Body of pancreas (tissue), 4 donors: ENCODE measurements at regions not wholly inside any gene's neighbourhood (a gene's known extent, or its start where the extent isn't known, plus 50 kb on each side); places are given as distances from the start of the nearest gene placed in this dataset.

Experiments used
- ATAC-seq: fragments of 150-250 bp; one replicate; pipeline ENCODE4 v1.9.1; 2016
- DNase-seq, 4 donors: peaks; one replicate each; pipeline ENCODE4 v3.0.0-alpha.2; 2019
- H3K27ac ChIP-seq, 4 donors: fragments of 200-600 bp; sonication (generic); 1 replicate in 3 of 4; 2 replicates in 1 of 4; pipeline versions ENCODE4 v1.5.1 to v1.6.1; 2016 to 2019; ENCODE audit warnings: mild to moderate bottlenecking in 1 of 4, mixed read lengths in 1 of 4, moderate library complexity in 1 of 4
- H3K27me3 ChIP-seq, 2 donors: fragments of 200-600 bp; sonication (generic); one replicate each; pipeline ENCODE4 v1.6.0; 2016; ENCODE audit warnings: mild to moderate bottlenecking in 1 of 2
- H3K36me3 ChIP-seq, 2 donors: fragments of 200-600 bp; sonication (generic); replicated peaks in 1 of 2; 2 replicates each; pipeline ENCODE4 v1.5.1; 2016; ENCODE audit warnings: low read depth in 2 of 2; ENCODE audit not compliant: insufficient read depth in 1 of 2
- H3K4me1 ChIP-seq: fragments of 200-600 bp; sonication (generic); one replicate; pipeline ENCODE4 v1.6.0; 2016
- H3K4me3 ChIP-seq, 2 donors: fragments of 200-600 bp; sonication (generic); 1 replicate in 1 of 2; 2 replicates in 1 of 2; pipeline ENCODE4 v1.5.1; 2016 to 2019
- H3K9me3 ChIP-seq, 3 donors: fragments of 200-600 bp; sonication (generic); 1 replicate in 2 of 3; 2 replicates in 1 of 3; pipeline ENCODE4 v1.5.1; 2016
- POLR2A ChIP-seq, 3 donors: fragments of 450-650 bp; IDR thresholded peaks; one replicate each; pipeline ENCODE4 v1.6.1; 2016; ENCODE audit warnings: antibody characterized with exemption in 3 of 3, mild to moderate bottlenecking in 2 of 3
- WGBS, 2 donors: methylation state at CpG; one replicate each; pipeline ENCODE4 v1.1.5; 2017; 5-methylcytosine and 5-hydroxymethylcytosine counted together
- intact Hi-C: fragments of 100-400 bp; cut with DNase I; formaldehyde crosslinking; loops from one replicate; pipeline ENCODE4 v1.15.1; 2023
- TF ChIP-seq, protein P1 (sequence below), 7 experiments: fragments of 450-650 bp in 4 of 7; fragments of 200-600 bp in 3 of 7; sonication (generic) in 3 of 7; IDR thresholded peaks; one replicate each; pipeline ENCODE4 v1.5.1; 2016 to 2019; ENCODE audit warnings: antibody characterized with exemption in 7 of 7

DNA sequence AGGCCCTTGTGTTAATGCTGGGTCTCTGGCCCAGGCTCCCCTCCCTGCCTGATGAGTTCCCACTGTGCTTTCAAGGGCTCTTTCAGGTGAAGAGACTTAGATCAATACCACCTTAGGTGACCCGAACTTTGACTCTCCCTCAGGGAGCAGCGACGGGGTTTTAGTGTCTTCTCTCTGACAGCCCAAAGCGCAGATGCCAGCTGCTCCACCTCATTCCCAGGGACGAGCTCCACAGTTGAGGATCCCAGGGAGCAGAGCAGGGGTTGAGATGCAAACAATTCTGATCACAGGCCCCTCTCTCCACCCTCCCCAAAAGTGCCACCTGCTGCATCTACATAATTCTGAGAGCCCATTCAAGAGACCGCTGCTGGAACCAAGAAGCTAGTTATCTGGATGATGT lies 265.1 kb downstream of the TJP1 start:
- no peaks in the 10 kb centered on the region for H3K27me3 ChIP-seq
- no peak for DNase-seq
- ATAC-seq = no peak
- intact Hi-C loops = no loop called here
- H3K27ac ChIP-seq = peak overlapping the region in 3 of 4 donors; percentile 11 to 36 (median 30)
- H3K4me1 ChIP-seq = peaks cover 17% of the 10 kb centered on the region
- H3K4me3 ChIP-seq = no peak overlapping the region
- no peaks in the 10 kb centered on the region for H3K9me3 ChIP-seq
- no peaks in the 10 kb centered on the region for H3K36me3 ChIP-seq
- TF ChIP-seq POLR2A (IDR thresholded peaks at IDR 0.05) = no peak
- TF ChIP-seq, protein P1, sequence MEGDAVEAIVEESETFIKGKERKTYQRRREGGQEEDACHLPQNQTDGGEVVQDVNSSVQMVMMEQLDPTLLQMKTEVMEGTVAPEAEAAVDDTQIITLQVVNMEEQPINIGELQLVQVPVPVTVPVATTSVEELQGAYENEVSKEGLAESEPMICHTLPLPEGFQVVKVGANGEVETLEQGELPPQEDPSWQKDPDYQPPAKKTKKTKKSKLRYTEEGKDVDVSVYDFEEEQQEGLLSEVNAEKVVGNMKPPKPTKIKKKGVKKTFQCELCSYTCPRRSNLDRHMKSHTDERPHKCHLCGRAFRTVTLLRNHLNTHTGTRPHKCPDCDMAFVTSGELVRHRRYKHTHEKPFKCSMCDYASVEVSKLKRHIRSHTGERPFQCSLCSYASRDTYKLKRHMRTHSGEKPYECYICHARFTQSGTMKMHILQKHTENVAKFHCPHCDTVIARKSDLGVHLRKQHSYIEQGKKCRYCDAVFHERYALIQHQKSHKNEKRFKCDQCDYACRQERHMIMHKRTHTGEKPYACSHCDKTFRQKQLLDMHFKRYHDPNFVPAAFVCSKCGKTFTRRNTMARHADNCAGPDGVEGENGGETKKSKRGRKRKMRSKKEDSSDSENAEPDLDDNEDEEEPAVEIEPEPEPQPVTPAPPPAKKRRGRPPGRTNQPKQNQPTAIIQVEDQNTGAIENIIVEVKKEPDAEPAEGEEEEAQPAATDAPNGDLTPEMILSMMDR (IDR thresholded peaks at IDR 0.05) = no peak
- WGBS, 2 donors = 68 to 70% methylated on average over 4 to 6 of the region's 6 CpGs

GRCh38 chr15:29556380-29556779 lies 265.9 kb downstream of the TJP1 start:
- DNase-seq (no peak), ATAC-seq (no peak)
- H3K4me3 ChIP-seq = no peak overlapping the region
- H3K4me1 ChIP-seq = peaks cover 17% of the 10 kb centered on the region
- intact Hi-C loops = no loop called here
- H3K36me3 ChIP-seq = no peaks in the 10 kb centered on the region
- H3K27me3 ChIP-seq = no peaks in the 10 kb centered on the region
- peak overlapping the region in 3 of 4 donors; percentile 11 to 36 (median 34) for H3K27ac ChIP-seq
- no peaks in the 10 kb centered on the region for H3K9me3 ChIP-seq
- TF ChIP-seq, protein P1 (IDR thresholded peaks at IDR 0.05) = no peak
- no peak for TF ChIP-seq POLR2A (IDR thresholded peaks at IDR 0.05)
- 47 to 52% methylated on average over 4 of the region's 4 CpGs for WGBS, 2 donors

DNA sequence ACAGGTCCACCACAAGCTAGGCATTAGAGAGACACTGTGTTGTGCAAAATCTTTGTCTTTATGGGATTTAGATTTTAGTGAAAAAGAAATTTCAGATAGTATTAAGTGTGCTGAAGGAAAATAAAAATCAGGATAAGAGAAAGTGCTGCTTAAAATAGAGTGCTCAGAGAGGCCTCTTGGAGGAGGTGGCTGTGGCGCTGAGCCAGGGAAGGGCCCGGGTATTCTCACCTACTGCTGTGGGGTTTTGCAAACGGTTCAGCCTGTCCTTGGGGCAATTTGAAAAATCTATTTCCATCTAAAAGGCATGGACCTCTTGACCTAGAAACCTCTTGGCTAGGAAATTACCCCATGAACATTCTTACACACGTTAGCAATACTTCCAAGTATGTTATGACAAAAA lies 267.7 kb downstream of the TJP1 start:
- no peaks in the 10 kb centered on the region for H3K9me3 ChIP-seq
- H3K27me3 ChIP-seq = no peaks in the 10 kb centered on the region
- no peaks in the 10 kb centered on the region for H3K36me3 ChIP-seq
- WGBS, 2 donors = 46 to 54% methylated on average over 4 of the region's 4 CpGs
- ATAC-seq = no peak
- H3K4me3 ChIP-seq = no peak overlapping the region
- intact Hi-C loops = no loop called here
- H3K27ac ChIP-seq = no peak overlapping the region
- H3K4me1 ChIP-seq = peaks cover 22% of the 10 kb centered on the region
- TF ChIP-seq, protein P1 (IDR thresholded peaks at IDR 0.05) = no peak
- no peak for TF ChIP-seq POLR2A (IDR thresholded peaks at IDR 0.05)
- no peak for DNase-seq

DNA sequence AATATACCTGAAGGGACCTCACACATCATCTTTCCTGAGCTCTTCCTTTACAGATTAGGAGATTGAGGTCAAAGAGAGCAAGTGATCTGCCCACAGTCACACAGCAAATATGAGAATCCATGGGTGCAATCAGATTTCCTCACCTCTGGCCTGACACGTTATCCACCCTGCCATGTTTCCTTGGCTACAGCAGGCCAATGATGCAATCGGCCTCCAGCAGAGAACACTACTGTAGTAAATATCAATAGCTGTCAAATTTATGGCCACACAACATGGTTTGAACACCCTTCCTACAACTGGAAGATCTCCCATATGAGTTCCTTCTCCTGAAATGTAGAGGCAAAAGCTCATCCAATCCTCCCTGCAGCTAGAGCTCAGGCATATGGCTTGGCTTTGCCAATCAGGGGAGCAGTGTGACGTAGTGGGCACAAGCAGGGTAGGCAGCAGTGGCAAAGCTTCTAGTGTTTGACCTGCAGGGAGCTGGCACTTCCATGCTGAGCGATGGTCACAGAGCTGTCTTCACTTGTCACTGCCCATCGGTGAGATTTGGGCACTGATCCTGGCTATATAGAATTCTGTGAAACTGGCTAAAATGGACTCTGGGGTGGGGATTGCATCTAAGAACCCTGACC lies 271.3 kb downstream of the TJP1 start:
- Histone ChIP-seq H3K4me3 (no peak overlapping the region), H3K27ac (peak overlapping the region; percentile 45 to 74 (median 58)), H3K9me3 (peaks cover 0 to 6% (median 0%) of the 10 kb centered on the region in 3 donors), H3K36me3 (no peaks in the 10 kb centered on the region), H3K4me1 (peaks cover 12% of the 10 kb centered on the region), H3K27me3 (no peaks in the 10 kb centered on the region)
- WGBS, 2 donors = 66 to 69% methylated on average over 5 of the region's 5 CpGs
- TF ChIP-seq POLR2A (IDR thresholded peaks at IDR 0.05) = no peak
- TF ChIP-seq, protein P1 (IDR thresholded peaks at IDR 0.05) = no peak
- peak; percentile 83 for ATAC-seq
- peak; percentile 31 to 64 (median 50) for DNase-seq
- intact Hi-C loops = no loop called here

DNA sequence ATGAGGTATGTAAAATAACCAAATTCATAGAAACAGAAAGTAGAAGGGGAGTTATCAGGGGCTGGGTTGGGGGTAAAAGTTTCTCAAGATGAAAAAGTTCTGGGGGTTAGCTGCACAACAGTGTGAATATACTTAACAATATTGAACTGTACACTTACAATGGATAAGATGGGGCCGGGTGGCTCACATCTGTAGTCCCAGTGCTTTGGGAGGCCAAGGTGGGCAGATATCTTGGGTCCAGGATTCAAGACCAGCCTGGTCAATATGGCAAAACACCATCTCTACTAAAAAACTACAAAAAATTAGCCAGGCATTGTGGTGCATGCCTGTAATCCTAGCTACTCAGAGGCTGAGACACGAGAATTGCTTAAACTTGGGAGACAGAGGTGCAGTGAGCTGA lies 274.3 kb downstream of the TJP1 start:
- DNase-seq (no peak), ATAC-seq (no peak)
- H3K4me1 ChIP-seq = peaks cover 7% of the 10 kb centered on the region
- no peaks in the 10 kb centered on the region for H3K36me3 ChIP-seq
- peaks cover 0 to 8% (median 0%) of the 10 kb centered on the region in 3 donors for H3K9me3 ChIP-seq
- H3K4me3 ChIP-seq = no peak overlapping the region
- WGBS, 2 donors = 75 to 86% methylated on average over 2 of the region's 2 CpGs
- TF ChIP-seq, protein P1 (IDR thresholded peaks at IDR 0.05) = no peak
- intact Hi-C loops = no loop called here
- H3K27ac ChIP-seq = no peak overlapping the region
- no peaks in the 10 kb centered on the region for H3K27me3 ChIP-seq
